GM12864 (cell line): ENCODE measurements at regions not wholly inside any gene's neighbourhood (a gene's known extent, or its start where the extent isn't known, plus 50 kb on each side); places are given as distances from the start of the nearest gene placed in this dataset.

Experiments
- DNase-seq: peaks from one replicate; pipeline ENCODE4 v3.0.0-alpha.2; 2011; ENCODE audit warnings: low read depth
- H3K4me3 ChIP-seq: 2 replicates; pipeline ENCODE4 v1.5.1; 2011; ENCODE audit warnings: mild to moderate bottlenecking, low read depth, low read length, control low read depth
- CTCF ChIP-seq: IDR thresholded peaks from 2 replicates; pipeline ENCODE4 v1.5.1; 2011; ENCODE audit warnings: low read depth, mild to moderate bottlenecking, moderate library complexity, low read length, control low read depth, inconsistent platforms; ENCODE audit errors: missing control alignments

- no peak for DNase-seq
- no peak overlapping the region for H3K4me3 ChIP-seq
These were observed 134.3 kb upstream of the AP1S2 start for GRCh38 chrX:15988661-15989603.

GRCh38 chrX:15985937-15986336, 131.3 kb upstream of the AP1S2 start:
- TF ChIP-seq CTCF: no peak
- H3K4me3 ChIP-seq: no peak overlapping the region
- DNase-seq: no peak

More at GRCh38 chrX:15988661-15989603, 134.3 kb upstream of the AP1S2 start:
- no peak for TF ChIP-seq CTCF

- no peak for DNase-seq
- TF ChIP-seq CTCF: no peak
- no peak overlapping the region for H3K4me3 ChIP-seq
These were observed 128.4 kb upstream of the AP1S2 start for GRCh38 chrX:15983034-15983433.

GRCh38 chrX:15977644-15978043, 123.0 kb upstream of the AP1S2 start:
- H3K4me3 ChIP-seq: no peak overlapping the region
- TF ChIP-seq CTCF: no peak
- no peak for DNase-seq

- DNase-seq: no peak
- H3K4me3 ChIP-seq: no peak overlapping the region
These were observed 121.8 kb upstream of the AP1S2 start for GRCh38 chrX:15976396-15976795.

GRCh38 chrX:15973946-15974345, 119.3 kb upstream of the AP1S2 start:
- no peak overlapping the region for H3K4me3 ChIP-seq
- TF ChIP-seq CTCF: no peak
- no peak for DNase-seq

More at GRCh38 chrX:15976396-15976795, 121.8 kb upstream of the AP1S2 start:
- no peak for TF ChIP-seq CTCF
